ENCODE measurements at regions not wholly inside any gene's neighbourhood (a gene's known extent, or its start where the extent isn't known, plus 50 kb on each side); places are given as distances from the start of the nearest gene placed in this dataset.

- no peaks in the 10 kb centered on the region for H3K36me3 ChIP-seq (ENCODE audit: insufficient read depth, low read length)
- H3K27ac ChIP-seq (ENCODE audit: low read depth, low read length): no peak overlapping the region
- H3K27me3 ChIP-seq (ENCODE audit: insufficient read depth, low read length): no peaks in the 10 kb centered on the region
- TF ChIP-seq CTCF (IDR thresholded peaks at IDR 0.05; ENCODE audit: extremely low read depth, low read depth, low read length): no peak
- DNase-seq (ENCODE audit: insufficient read length, low spot score, missing footprints): no peak
- H3K4me3 ChIP-seq (ENCODE audit: insufficient read depth, low read length): no peak overlapping the region
- no peak overlapping the region for H3K4me2 ChIP-seq (ENCODE audit: insufficient read depth, low read length)
- no peaks in the 10 kb centered on the region for H4K20me1 ChIP-seq (ENCODE audit: insufficient read depth, low read length)
- H3K9me3 ChIP-seq (ENCODE audit: low read depth, low read length): no peaks in the 10 kb centered on the region
- H3K79me2 ChIP-seq (ENCODE audit: insufficient read depth, low read length): no peaks in the 10 kb centered on the region
- no peaks in the 10 kb centered on the region for H3K4me1 ChIP-seq (ENCODE audit: insufficient read depth, low read length)
- H2AFZ ChIP-seq (ENCODE audit: low read length): no peak overlapping the region
Measured at GRCh38 chr2:58517881-58518280, 276.8 kb upstream of the FANCL start.

GRCh38 chr2:58516695-58517094 lies 275.6 kb upstream of the FANCL start:
- Histone ChIP-seq H3K27ac (ENCODE audit: low read depth, low read length) (no peak overlapping the region), H3K4me2 (ENCODE audit: insufficient read depth, low read length) (no peak overlapping the region), H3K36me3 (ENCODE audit: insufficient read depth, low read length) (no peaks in the 10 kb centered on the region), H3K9me3 (ENCODE audit: low read depth, low read length) (no peaks in the 10 kb centered on the region), H3K4me1 (ENCODE audit: insufficient read depth, low read length) (no peaks in the 10 kb centered on the region), H3K79me2 (ENCODE audit: insufficient read depth, low read length) (no peaks in the 10 kb centered on the region), H2AFZ (ENCODE audit: low read length) (no peak overlapping the region), H4K20me1 (ENCODE audit: insufficient read depth, low read length) (no peaks in the 10 kb centered on the region), H3K4me3 (ENCODE audit: insufficient read depth, low read length) (no peak overlapping the region), H3K27me3 (ENCODE audit: insufficient read depth, low read length) (no peaks in the 10 kb centered on the region)
- TF ChIP-seq CTCF (IDR thresholded peaks at IDR 0.05; ENCODE audit: extremely low read depth, low read depth, low read length): no peak
- no peak for DNase-seq (ENCODE audit: insufficient read length, low spot score, missing footprints)

- Histone ChIP-seq H3K4me3 (ENCODE audit: insufficient read depth, low read length) (no peak overlapping the region), H3K4me1 (ENCODE audit: insufficient read depth, low read length) (no peaks in the 10 kb centered on the region), H3K4me2 (ENCODE audit: insufficient read depth, low read length) (no peak overlapping the region), H2AFZ (ENCODE audit: low read length) (no peak overlapping the region), H3K27me3 (ENCODE audit: insufficient read depth, low read length) (no peaks in the 10 kb centered on the region), H4K20me1 (ENCODE audit: insufficient read depth, low read length) (no peaks in the 10 kb centered on the region), H3K9me3 (ENCODE audit: low read depth, low read length) (no peaks in the 10 kb centered on the region), H3K79me2 (ENCODE audit: insufficient read depth, low read length) (no peaks in the 10 kb centered on the region), H3K27ac (ENCODE audit: low read depth, low read length) (no peak overlapping the region), H3K36me3 (ENCODE audit: insufficient read depth, low read length) (no peaks in the 10 kb centered on the region)
- DNase-seq (ENCODE audit: insufficient read length, low spot score, missing footprints): no peak
- TF ChIP-seq CTCF (IDR thresholded peaks at IDR 0.05; ENCODE audit: extremely low read depth, low read depth, low read length): no peak
Measured at GRCh38 chr2:58515827-58516573, 274.9 kb upstream of the FANCL start.

GRCh38 chr2:58514252-58514651 lies 273.1 kb upstream of the FANCL start:
- Histone ChIP-seq H3K27me3 (ENCODE audit: insufficient read depth, low read length) (no peaks in the 10 kb centered on the region), H3K27ac (ENCODE audit: low read depth, low read length) (no peak overlapping the region), H3K4me2 (ENCODE audit: insufficient read depth, low read length) (no peak overlapping the region), H3K9me3 (ENCODE audit: low read depth, low read length) (no peaks in the 10 kb centered on the region), H3K4me1 (ENCODE audit: insufficient read depth, low read length) (no peaks in the 10 kb centered on the region), H3K36me3 (ENCODE audit: insufficient read depth, low read length) (no peaks in the 10 kb centered on the region), H3K4me3 (ENCODE audit: insufficient read depth, low read length) (no peak overlapping the region), H3K79me2 (ENCODE audit: insufficient read depth, low read length) (no peaks in the 10 kb centered on the region), H4K20me1 (ENCODE audit: insufficient read depth, low read length) (no peaks in the 10 kb centered on the region), H2AFZ (ENCODE audit: low read length) (no peak overlapping the region)
- DNase-seq (ENCODE audit: insufficient read length, low spot score, missing footprints): no peak
- TF ChIP-seq CTCF (IDR thresholded peaks at IDR 0.05; ENCODE audit: extremely low read depth, low read depth, low read length): no peak

Measured in osteoblast (primary cell).